HG03045 (cell line): ENCODE measurements at regions not wholly inside any gene's neighbourhood (a gene's known extent, or its start where the extent isn't known, plus 50 kb on each side); places are given as distances from the start of the nearest gene placed in this dataset.

Experiments used
- ATAC-seq: cut with Tn5 transposase; IDR thresholded peaks from one replicate; pipeline ENCODE4 v1.9.1; 2021; ENCODE audit warnings: mild to moderate bottlenecking, moderate library complexity; ENCODE audit not compliant: unreplicated experiment

DNA sequence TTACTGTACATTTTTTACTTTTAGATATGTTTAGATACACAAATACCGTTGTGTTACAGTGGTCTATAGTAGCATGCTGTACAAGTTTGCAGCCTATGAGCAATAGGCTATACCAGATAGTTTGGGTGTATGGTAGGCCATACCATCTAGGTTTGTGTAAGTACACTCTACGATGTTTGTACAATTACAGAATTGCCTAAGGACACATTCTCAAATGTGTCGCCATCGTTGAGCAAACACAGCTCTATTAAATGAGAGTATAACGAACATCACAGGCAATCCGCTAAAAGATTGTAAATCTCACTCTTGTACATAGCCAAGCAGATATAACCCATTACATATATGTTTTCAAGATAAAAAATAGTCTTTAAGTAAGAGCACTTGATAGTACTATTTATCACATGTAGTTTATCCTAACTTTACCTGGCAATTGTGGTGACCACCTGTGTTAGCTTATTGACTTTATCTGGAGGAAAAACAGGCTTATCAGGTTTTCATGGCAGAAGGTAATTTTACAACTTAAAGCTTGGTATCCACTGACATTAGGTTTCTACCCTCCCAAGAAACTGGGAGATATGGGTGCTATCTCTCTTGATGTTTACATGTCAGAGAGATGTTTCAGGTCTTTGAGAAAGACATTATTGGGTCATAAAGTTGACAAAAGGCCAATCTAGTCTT, 898.7 kb downstream of the NSUN3 start:
- no peak for ATAC-seq

DNA sequence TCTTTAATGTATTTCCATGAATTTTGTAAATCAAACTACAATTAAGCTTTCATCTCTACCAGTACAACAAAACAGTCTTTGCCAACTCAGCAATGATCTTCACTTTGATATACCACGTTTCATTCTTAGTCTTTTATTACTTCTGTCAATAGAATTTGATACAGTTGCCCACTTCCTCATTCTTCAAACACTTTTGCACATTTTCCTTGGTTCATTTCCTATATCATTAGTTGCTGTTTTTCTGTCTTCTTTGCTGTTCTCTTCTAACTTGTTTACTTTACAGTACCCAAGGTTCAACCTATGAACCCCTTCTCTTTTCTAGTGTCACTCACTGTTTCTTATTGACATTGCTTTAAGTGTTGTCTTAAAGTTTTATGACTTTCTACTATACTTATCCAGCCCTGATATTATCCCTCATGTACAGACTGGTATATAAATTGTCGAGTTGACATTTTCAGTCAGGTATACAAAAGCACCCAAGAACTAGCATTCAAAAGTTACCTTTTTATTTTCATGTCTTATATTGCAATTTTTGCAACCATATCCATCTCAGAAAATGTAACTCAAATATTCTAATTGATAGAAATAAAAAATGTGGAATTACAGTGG, 903.1 kb downstream of the NSUN3 start:
- ATAC-seq, result no peak

DNA sequence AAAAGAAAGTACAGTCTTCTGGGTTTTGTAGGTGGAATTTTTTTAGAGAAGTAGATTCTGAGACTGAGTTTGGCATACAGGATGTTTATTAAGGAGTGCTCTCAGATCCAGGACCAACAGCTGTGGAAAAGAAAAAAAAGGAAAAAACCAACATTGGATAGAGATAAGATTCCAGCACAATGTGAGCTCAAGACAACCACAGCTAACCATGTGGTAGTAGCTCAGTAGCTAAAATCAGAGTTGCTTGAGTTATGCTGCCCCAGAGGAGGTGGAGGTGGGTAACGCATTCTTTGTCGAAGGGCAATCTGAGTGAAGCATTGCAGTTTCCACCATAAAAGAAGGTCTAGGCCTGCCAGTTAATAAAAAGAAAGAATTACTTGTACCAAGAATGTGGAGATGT, 904.3 kb downstream of the NSUN3 start:
- ATAC-seq, result no peak

DNA sequence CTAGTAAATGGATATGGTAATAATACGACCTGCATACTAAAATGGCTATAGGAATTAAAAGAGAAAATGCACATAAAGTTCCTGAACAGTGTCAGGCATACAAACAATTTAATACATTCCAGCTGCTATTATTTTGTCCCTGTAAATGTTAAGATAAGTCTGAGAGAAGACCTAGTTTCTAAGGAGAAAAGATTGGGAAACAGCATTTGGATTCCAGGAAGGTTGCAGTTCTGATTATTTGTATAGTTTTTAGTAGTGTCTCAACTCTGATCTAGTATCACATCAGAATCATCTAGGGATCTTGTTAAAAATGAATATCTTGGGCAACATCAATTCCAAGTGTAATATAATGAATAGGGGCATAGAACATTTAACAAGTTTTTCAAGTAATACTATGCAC, 905.7 kb downstream of the NSUN3 start:
- ATAC-seq, result no peak

DNA sequence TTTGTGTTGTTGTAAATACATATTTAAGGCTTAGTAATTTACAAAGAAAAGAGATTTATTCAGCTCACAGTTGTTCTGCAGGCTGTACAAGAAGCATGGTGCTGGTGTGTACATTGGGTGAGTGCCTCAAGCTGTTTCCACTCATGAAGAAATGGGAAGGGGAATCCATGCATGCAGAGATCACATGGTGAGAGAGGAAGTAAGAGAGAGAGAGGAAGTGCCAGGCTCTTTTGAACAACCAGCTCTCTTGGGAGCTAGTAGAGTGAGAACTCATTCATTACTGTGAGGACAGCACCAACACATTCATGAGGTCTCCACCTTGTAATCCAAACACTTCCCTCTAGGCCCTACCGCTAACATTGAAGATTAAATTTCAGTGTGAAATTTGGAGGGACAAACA, 909.2 kb downstream of the NSUN3 start:
- no peak for ATAC-seq

DNA sequence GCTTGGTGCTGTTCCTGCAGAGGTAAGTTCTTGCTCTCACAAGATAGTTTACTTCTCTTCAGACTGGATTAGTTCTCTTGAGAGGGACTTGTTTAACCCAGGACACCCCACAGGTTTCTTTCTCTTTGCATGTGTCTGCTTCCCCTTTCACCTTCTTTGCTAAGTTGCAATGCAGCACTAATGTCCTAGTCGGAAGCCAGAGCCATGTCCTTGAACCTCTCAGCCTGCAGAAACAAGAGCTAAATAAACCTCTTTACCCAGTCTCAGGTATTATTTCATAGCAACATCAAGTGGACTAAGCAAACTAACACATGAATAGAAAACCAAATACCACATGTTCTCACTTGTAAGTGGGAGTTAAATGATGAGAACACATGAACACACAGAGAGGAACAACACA, 915.2 kb downstream of the NSUN3 start:
- ATAC-seq, result no peak

DNA sequence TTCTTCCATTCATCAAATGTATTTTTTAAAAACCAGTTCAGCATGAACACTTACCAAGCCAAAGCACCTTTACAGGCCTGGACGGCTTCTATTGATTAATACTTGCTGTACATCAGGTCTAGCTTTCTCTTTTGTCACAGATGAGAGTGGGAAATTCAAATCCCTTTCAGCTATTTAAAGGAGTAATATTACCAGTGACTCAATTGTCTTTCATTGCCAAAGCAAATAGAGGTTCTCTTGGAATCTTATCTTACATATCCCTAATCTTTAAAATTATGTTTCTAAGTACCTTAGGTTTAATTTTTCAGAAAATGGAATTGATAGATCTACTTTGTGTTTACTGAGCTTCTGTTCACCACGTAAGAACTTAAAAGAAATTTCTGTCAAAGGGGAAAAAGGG, 922.9 kb downstream of the NSUN3 start:
- ATAC-seq, result no peak

DNA sequence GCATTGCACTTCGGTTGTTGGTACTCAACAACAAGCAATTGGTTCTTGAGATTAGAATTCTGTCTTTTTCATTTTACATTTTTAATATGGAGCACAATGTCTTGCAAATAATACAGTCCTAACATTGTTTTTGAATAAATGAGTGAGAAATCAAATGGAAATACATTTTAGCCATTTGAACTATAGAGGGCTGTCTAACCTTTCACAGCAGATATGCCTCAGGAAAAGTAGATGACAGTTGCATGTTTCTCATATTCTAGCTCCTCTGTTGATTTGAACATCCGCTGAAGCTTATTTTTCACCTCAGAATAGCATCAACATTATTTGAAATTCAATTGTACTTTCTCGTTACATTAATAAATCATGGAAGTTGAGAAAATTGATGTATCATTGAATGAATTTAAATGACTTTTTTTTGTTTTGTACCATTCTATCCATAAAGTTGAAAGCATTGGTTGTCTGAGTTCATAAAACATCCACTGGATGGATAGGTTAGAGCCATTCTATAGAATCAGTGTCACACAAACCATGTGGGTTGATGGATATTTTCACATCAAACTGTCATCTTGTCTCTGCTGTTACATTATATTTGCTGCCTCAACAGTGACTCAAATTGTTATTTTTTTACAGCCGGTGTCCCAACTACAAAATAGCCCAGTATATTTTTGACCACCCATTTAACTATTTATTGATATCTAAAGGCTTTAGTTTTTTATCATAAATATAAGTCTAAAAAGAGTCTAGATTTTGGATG, 928.3 kb downstream of the NSUN3 start:
- ATAC-seq, result no peak

DNA sequence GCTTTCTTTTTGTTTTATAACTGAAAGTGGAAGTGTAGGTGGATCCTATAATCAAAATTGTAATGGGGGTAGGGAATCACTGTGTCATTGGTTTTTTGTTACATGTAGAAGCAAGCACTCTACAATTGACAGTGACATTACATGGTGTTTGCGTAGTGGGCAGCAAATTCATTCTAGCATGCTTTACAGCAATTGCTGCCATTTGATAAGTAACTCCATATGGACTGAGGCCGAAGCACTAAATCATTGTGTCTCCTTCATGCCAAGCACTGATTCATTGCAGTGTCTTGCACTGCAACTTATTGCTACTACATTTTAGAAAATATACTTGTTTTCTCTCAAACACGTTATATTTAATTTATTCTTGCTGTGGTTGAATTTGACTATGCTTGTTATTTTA, 933.9 kb downstream of the NSUN3 start:
- no peak for ATAC-seq

DNA sequence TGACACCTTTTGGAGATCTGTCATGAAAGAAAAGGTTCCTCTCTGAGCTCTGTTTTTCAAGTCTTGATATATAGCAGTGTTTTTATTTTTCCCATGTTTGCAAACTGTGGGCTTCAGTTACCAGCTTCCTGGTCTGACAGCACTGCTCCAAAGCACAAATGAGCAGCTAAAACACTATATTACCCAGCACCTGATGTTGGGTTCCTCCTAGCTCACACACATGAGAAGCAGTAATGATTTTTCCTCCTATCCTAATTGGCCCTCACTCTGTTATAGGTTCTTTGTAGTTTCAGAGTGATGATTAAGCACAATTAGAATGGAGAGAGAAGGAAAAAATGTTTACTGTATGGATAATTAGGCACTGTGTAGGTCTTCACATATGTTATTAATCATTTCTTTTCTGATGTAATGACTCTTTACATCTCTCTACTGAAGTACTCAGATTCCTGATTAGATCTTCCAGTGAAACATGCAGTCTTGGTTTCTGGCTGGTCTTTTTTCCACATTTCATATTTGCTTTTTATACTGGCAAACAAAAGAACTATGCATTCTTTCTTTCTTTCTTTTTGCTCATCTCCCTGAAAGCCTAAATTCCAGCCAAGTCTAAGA, 939.7 kb downstream of the NSUN3 start:
- no peak for ATAC-seq

DNA sequence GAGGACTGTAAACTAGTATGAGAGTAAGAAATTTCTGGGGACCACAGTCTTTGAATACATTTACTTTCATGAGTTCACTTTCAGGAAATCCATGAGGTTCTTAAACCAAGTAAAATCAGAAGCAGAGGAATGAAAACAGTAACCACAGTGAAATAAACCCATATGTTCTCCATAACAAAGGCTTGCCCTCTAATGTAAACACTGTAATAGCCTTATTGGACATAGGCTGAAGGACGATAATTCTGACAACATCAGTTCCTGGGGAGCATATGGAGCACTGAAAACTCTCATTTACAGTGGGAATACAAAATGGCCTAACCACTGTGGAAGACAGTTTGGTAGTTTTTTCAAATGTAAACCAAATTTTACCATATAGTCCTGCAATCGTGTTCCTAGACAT, 965.8 kb downstream of the NSUN3 start:
- no peak for ATAC-seq

DNA sequence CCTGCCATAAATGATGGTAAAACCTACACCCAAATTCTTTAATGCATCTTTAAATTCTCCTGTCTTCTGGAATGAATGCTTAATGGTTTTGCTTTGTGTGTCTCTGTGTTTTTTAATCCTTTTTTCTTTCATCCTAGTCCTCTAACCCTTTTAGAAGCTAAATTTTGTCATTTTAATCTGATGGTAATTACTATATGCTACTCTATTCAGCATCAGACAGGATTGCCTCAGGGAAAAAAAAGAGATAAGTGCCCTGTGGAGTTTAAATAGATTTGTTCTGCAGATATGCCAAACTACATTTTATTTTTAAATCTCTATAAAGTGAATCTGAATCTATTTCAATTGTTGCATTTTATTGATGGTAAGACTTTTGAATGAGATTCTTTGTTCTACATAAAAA, 966.8 kb downstream of the NSUN3 start:
- no peak for ATAC-seq

DNA sequence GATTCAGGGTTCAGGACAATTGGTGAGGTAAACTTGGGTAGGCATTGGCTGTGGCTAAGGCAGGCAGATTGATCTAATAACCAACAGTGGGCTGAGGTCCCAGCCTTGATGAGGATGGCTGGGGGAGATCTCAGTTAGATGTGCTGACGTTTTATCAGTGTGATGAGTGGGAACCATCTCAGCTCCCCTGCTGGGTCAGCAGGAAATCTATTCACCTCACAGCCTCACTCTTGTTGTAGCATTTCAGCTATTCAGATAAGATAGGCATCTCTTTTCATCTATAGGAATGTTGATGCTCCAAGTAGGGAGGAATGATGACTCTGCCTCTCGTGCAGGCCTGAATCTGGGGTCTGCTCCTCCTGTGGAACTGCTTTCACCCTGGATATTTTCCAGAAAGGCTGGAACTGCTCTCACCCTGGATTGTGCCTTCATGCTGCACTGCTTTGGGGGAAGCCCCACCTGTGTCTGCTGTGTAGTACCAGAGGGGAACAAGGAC, 973.7 kb downstream of the NSUN3 start:
- no peak for ATAC-seq

DNA sequence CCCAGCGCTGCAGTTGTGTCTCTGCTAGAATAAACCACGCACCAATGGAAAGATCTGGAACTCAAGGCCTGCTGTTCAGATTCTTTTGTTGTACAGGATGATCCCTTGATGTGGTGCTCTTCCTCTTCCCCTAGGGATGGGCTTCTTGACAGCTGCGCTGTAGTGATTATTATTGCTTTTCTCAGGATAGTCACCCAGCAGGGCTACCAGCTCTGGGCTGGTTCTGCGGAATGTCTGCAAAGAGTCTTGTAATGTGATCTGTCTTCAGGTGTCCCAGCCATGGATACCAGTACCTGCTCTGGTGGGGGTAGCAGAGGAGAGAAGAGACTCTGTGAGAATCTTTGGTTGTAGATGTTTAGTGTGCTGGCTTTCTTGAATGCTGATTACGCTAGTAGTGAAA, 974.2 kb downstream of the NSUN3 start:
- no peak for ATAC-seq

DNA sequence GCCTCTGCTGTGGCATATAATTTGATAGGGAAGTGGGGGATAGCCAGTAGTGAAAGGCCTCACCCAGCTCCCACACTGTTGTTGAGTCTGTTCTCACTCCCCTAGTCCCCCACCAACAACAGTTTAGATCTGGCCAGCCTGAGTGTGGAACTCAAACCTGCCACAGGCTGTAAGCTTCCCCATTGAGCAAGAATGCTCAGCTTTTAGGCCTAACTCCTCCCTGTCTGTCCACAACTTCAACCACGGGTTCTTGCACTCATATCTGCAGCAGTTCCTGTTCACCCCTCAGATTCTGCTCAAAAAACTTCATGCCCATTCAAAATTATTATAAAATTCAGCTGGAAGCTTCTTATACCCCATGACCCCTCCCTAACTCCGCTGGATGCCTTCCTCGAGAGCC, 975.1 kb downstream of the NSUN3 start:
- no peak for ATAC-seq

DNA sequence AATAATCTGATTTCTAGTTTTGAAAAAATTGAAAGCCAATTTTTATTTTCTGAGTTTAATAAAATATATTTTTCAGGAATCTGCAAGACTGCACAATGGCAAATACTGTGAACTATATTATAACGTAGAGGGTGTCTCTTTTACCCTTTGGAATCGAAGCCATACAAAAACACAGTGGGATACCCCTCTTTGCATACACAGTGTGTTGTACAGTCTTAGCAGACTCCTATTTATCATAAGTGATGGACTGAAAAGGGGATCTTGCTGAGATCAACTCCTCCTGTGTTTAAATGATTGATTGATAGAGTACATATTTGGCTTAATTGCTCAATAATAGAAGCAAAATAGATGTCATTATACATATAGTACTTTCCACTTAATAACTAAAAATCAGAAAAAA, 981.2 kb downstream of the NSUN3 start:
- no peak for ATAC-seq

DNA sequence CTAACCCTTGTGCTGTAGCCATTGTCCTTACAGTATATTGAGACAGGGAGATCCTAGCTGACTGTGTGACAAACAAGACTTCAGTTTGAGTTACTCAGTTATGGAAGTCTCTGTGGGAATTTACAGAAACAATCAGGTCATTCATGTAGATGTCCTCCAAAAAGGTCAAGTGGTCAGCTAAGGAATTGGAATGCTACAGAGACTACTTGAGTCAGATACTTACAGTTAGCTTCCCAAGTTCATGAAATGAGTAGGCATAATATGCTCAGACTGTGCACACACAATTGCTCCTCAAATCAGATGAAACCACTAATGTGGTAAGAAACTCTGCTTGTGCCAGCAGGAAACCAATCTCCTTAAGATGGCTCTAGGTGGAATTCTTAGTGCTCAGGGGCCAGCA, 985.7 kb downstream of the NSUN3 start:
- no peak for ATAC-seq

DNA sequence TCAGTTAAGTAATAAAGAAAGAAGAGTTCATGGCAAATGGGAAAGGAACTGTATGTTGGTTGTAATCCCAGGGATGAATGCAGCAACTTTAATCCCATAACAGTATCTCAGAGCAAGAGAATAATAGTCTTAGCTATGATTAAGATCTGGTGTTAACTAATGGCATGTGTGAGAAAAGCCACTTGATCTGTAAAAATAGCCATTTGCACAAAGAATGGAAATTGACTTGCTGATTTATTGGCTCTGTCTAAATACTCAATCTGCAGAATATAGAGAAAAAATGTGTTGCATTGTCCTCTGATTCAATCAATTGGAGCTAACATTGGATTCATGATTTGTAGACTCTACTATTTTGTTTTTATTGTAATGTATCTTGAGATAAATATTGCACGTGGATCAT, 987.0 kb downstream of the NSUN3 start:
- no peak for ATAC-seq

DNA sequence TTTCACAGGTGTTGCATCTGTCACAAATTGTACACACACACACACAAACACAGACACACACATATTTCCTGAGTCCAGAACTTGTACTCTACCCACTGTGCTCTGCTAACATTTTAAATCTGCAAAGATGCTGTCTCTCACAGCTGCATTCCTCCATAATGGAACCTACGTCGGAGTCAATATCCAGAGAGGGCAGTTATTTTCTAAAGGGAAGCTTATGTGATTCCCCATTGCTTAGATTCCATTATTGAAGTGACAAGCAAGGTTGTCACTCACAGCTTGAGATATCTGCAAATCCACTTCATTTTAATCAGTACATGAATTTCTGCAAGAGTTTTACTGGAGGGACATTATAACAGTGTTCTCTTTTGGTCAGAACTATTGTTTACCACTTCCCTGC, 992.4 kb downstream of the NSUN3 start:
- no peak for ATAC-seq

DNA sequence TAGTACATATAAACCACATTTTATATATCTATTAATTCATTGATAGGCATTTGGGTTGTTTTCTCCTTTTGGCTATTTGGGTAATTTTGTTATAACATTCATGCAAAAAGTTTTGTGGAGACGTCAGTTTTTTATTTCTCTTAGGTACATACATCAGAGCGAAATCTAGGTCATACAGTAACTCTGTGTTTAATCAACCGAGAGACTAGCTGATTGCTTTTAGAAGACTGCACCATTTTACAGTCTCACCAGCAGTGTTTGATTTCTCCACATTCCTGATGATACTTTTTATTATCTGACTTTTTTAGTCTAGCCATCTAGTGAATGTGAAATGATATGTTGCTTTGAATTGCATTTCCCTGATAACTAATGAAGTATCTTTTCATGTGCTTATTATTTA, 1019.3 kb downstream of the NSUN3 start:
- no peak for ATAC-seq

DNA sequence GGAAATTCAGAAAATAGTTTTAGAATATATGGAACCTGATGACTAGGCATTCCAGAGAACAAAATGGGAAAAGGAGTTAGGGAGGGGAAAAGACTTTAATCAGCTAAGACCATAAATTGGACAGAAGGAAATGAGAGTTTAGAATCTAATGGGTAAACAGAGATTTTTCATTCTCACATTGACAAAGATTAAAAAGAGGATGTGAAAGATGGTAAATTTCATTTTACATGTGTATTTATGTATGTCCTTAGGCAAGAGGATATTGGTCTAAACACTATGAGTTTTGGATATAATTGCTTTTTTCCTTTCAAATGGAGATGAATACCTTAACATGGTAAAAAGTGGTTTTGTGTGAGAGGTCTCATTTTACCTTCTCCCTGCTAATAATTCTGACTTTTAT, 1021.9 kb downstream of the NSUN3 start:
- no peak for ATAC-seq

DNA sequence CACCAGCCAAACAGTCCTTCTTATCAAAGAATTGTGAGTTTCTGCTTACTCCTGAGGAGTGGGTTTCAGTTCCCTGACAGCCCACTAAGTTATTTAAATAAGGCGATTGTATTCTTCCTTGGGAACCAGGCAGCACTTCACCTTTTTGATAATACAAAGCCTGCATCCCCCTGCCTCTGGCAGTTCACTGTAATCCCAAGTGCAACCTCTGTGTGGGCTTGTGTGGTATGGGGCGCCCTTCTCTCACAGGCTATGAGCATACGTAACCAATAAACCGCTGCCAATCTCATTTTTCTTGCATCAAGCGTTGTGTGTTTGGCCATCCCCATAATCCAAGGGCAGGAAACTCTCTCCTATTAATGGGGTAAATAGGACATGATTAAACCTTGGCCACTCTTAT, 1025.6 kb downstream of the NSUN3 start:
- ATAC-seq, result no peak
